ENCODE measurements at regions not wholly inside any gene's neighbourhood (a gene's known extent, or its start where the extent isn't known, plus 50 kb on each side); places are given as distances from the start of the nearest gene placed in this dataset.

- Mint-ChIP-seq H3K36me3 (no peaks in the 10 kb centered on the region), H3K27ac (peak overlapping the region; percentile 63; the same call in 1 of the 2 replicates), H3K4me3 (no peak overlapping the region), H3K4me1 (peaks cover 14% of the 10 kb centered on the region), H3K27me3 (ENCODE audit: low read depth) (no peaks in the 10 kb centered on the region), H3K9me3 (no peaks in the 10 kb centered on the region)
- ChIA-PET POLR2A (no interaction called here), CTCF (no interaction called here)
- TF ChIP-seq GTF2I (CRISPR knock-in tag; conservative IDR thresholded peaks at IDR 0.05) (no peak), ZNF138 (CRISPR knock-in tag; conservative IDR thresholded peaks at IDR 0.05) (no peak), ZNF121 (CRISPR knock-in tag; IDR thresholded peaks at IDR 0.05) (peak; percentile 11; the same call in 1 of the 2 replicates), ATF3 (CRISPR knock-in tag; conservative IDR thresholded peaks at IDR 0.05) (no peak)
- DNase-seq (ENCODE audit: low spot score) (no peak), ATAC-seq (no peak)
Observed at GRCh38 chr12:124677552-124678356, 110.3 kb upstream of the NCOR2 start.

GRCh38 chr12:124676714-124677462 is 109.5 kb upstream of the NCOR2 start:
- no peaks in the 10 kb centered on the region for H3K9me3 Mint-ChIP-seq
- ChIA-PET CTCF (no interaction called here), POLR2A (no interaction called here)

GRCh38 chr12:124675881-124676713 is 108.7 kb upstream of the NCOR2 start:
- peaks cover 2% of the 10 kb centered on the region; the same call in 1 of the 2 replicates for H3K4me1 Mint-ChIP-seq
- no peak for TF ChIP-seq RELA (CRISPR knock-in tag; IDR thresholded peaks at IDR 0.05; ENCODE audit: borderline replicate concordance)
- TF ChIP-seq ATF6 (CRISPR knock-in tag; IDR thresholded peaks at IDR 0.05) = no peak
- TF ChIP-seq ZBTB21 (CRISPR knock-in tag; IDR thresholded peaks at IDR 0.05; ENCODE audit: borderline replicate concordance) = no peak
- TF ChIP-seq CDX4 (CRISPR knock-in tag; IDR thresholded peaks at IDR 0.05; ENCODE audit: borderline replicate concordance) = no peak
- TF ChIP-seq ATF1 (CRISPR knock-in tag; IDR thresholded peaks at IDR 0.05) = no peak
- no peak for TF ChIP-seq KAT7 (CRISPR knock-in tag; IDR thresholded peaks at IDR 0.05; ENCODE audit: borderline replicate concordance)
- TF ChIP-seq EMX1 (CRISPR knock-in tag; IDR thresholded peaks at IDR 0.05) = no peak
- no peak for TF ChIP-seq TEAD1 (CRISPR knock-in tag; IDR thresholded peaks at IDR 0.05)
- no peak for TF ChIP-seq CREM (CRISPR knock-in tag; IDR thresholded peaks at IDR 0.05)
- TF ChIP-seq FOXJ3 (CRISPR knock-in tag; IDR thresholded peaks at IDR 0.05; ENCODE audit: borderline replicate concordance) = no peak
- no peak for TF ChIP-seq NFATC4 (CRISPR knock-in tag; IDR thresholded peaks at IDR 0.05)
- ChIA-PET CTCF (no interaction called here), POLR2A (no interaction called here)
- ATAC-seq (no peak; the same call in 1 of the 2 replicates), DNase-seq (ENCODE audit: low spot score) (no peak)
- no peaks in the 10 kb centered on the region for H3K9me3 Mint-ChIP-seq
- H3K36me3 Mint-ChIP-seq = no peaks in the 10 kb centered on the region
- H3K27me3 Mint-ChIP-seq (ENCODE audit: low read depth) = no peaks in the 10 kb centered on the region
- H3K27ac Mint-ChIP-seq = peak overlapping the region; percentile 58; the same call in 1 of the 2 replicates
- H3K4me3 Mint-ChIP-seq = no peak overlapping the region

More at GRCh38 chr12:124676714-124677462, 109.5 kb upstream of the NCOR2 start:
- no peak for DNase-seq (ENCODE audit: low spot score)
- no peak for ATAC-seq
- H3K27me3 Mint-ChIP-seq (ENCODE audit: low read depth) = no peaks in the 10 kb centered on the region
- H3K36me3 Mint-ChIP-seq = no peaks in the 10 kb centered on the region
- H3K4me1 Mint-ChIP-seq = peaks cover 9% of the 10 kb centered on the region
- H3K4me3 Mint-ChIP-seq = no peak overlapping the region
- TF ChIP-seq HMGXB4 (CRISPR knock-in tag; IDR thresholded peaks at IDR 0.05) (no peak), TP53 (CRISPR knock-in tag; IDR thresholded peaks at IDR 0.05) (no peak), ZNF425 (CRISPR knock-in tag; conservative IDR thresholded peaks at IDR 0.05) (no peak)
- H3K27ac Mint-ChIP-seq = peak overlapping the region; percentile 63

Measured in WTC11 (cell line).